ENCODE measurements at regions not wholly inside any gene's neighbourhood (a gene's known extent, or its start where the extent isn't known, plus 50 kb on each side); places are given as distances from the start of the nearest gene placed in this dataset.

DNA sequence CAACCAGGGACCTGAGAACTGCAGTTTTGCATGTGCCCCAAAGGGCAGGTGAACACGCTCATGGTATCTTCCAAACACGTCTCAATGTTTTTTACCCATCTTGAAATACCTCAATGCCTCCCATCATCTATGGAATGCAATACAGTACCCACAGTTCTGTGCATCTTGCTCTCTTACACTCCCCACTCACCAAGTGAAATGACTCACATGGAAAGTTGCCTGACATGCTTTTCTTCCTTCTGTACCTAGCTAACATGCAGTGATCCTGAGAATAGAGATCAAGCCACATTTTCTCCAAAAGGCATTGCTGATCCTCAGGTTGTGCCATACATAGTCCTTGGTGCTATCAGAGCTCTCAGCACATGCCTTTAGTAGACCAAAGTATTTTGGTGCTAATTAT lies 373.9 kb downstream of the GPD2 start:
- no peak overlapping the region for H2AFZ ChIP-seq (ENCODE audit: low read depth, low read length)
- H4K20me1 ChIP-seq (ENCODE audit: insufficient read depth) = no peaks in the 10 kb centered on the region
- H3K27ac ChIP-seq (ENCODE audit: low read length) = no peak overlapping the region
- H3K36me3 ChIP-seq (ENCODE audit: insufficient read depth, low read length) = no peaks in the 10 kb centered on the region
- no peak for TF ChIP-seq POLR2AphosphoS5 (IDR thresholded peaks at IDR 0.05)
- TF ChIP-seq, protein P1, sequence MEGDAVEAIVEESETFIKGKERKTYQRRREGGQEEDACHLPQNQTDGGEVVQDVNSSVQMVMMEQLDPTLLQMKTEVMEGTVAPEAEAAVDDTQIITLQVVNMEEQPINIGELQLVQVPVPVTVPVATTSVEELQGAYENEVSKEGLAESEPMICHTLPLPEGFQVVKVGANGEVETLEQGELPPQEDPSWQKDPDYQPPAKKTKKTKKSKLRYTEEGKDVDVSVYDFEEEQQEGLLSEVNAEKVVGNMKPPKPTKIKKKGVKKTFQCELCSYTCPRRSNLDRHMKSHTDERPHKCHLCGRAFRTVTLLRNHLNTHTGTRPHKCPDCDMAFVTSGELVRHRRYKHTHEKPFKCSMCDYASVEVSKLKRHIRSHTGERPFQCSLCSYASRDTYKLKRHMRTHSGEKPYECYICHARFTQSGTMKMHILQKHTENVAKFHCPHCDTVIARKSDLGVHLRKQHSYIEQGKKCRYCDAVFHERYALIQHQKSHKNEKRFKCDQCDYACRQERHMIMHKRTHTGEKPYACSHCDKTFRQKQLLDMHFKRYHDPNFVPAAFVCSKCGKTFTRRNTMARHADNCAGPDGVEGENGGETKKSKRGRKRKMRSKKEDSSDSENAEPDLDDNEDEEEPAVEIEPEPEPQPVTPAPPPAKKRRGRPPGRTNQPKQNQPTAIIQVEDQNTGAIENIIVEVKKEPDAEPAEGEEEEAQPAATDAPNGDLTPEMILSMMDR (IDR thresholded peaks at IDR 0.05; ENCODE audit: poor library complexity, severe bottlenecking) = no peak
- no peak for TF ChIP-seq SMC3 (conservative IDR thresholded peaks at IDR 0.05; ENCODE audit: poor library complexity)
- TF ChIP-seq, protein P2, sequence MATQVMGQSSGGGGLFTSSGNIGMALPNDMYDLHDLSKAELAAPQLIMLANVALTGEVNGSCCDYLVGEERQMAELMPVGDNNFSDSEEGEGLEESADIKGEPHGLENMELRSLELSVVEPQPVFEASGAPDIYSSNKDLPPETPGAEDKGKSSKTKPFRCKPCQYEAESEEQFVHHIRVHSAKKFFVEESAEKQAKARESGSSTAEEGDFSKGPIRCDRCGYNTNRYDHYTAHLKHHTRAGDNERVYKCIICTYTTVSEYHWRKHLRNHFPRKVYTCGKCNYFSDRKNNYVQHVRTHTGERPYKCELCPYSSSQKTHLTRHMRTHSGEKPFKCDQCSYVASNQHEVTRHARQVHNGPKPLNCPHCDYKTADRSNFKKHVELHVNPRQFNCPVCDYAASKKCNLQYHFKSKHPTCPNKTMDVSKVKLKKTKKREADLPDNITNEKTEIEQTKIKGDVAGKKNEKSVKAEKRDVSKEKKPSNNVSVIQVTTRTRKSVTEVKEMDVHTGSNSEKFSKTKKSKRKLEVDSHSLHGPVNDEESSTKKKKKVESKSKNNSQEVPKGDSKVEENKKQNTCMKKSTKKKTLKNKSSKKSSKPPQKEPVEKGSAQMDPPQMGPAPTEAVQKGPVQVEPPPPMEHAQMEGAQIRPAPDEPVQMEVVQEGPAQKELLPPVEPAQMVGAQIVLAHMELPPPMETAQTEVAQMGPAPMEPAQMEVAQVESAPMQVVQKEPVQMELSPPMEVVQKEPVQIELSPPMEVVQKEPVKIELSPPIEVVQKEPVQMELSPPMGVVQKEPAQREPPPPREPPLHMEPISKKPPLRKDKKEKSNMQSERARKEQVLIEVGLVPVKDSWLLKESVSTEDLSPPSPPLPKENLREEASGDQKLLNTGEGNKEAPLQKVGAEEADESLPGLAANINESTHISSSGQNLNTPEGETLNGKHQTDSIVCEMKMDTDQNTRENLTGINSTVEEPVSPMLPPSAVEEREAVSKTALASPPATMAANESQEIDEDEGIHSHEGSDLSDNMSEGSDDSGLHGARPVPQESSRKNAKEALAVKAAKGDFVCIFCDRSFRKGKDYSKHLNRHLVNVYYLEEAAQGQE (IDR thresholded peaks at IDR 0.05; ENCODE audit: borderline replicate concordance) = no peak
- no peak for TF ChIP-seq EP300 (conservative IDR thresholded peaks at IDR 0.05; ENCODE audit: poor library complexity, severe bottlenecking)
- TF ChIP-seq EZH2 (IDR thresholded peaks at IDR 0.05; ENCODE audit: borderline replicate concordance, insufficient read depth, low read length, poor library complexity, severe bottlenecking) = no peak
- TF ChIP-seq MXI1 (conservative IDR thresholded peaks at IDR 0.05; ENCODE audit: poor library complexity, severe bottlenecking) = no peak
- TF ChIP-seq TAF1 (IDR thresholded peaks at IDR 0.05; ENCODE audit: low read depth) = no peak
- no peak for TF ChIP-seq RAD21 (conservative IDR thresholded peaks at IDR 0.05)
- H3K79me2 ChIP-seq (replicated peaks; ENCODE audit: insufficient read depth, low read length) = no peaks in the 10 kb centered on the region
- H3K27me3 ChIP-seq (ENCODE audit: insufficient read depth, low read depth, low read length) = no peaks in the 10 kb centered on the region
- H3K4me2 ChIP-seq (ENCODE audit: low read length) = no peak overlapping the region
- H3K9me3 ChIP-seq (ENCODE audit: low read length) = no peaks in the 10 kb centered on the region
- no peaks in the 10 kb centered on the region for H3F3A ChIP-seq (ENCODE audit: insufficient read depth, low read length, poor library complexity, severe bottlenecking)
- no peaks in the 10 kb centered on the region for H3K9me2 ChIP-seq (ENCODE audit: insufficient read depth, low read length)
- no peak overlapping the region for H3K9ac ChIP-seq (ENCODE audit: low read length)
- no peak overlapping the region for H3K4me3 ChIP-seq (ENCODE audit: low read length)

DNA sequence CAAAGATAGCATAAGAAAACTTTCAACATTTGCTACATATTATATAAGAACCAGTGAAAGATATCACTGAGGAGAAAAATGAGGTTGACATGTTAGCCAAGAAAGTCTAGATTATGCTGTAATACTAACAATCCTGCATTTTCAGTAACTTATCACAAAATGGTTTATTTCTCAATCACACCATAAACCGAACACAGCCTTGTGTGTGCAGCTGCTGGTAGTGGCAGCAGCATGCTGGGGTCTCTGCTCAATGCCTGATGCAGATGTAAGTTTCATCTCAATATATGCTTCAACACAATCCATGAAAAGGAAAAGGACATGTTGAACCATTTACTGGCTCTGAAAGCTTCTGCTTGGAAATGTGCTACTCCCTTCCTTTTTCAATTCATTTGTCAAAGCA lies 376.3 kb downstream of the GPD2 start:
- TF ChIP-seq, protein P1 (IDR thresholded peaks at IDR 0.05; ENCODE audit: poor library complexity, severe bottlenecking) = no peak
- no peak for TF ChIP-seq EP300 (conservative IDR thresholded peaks at IDR 0.05; ENCODE audit: poor library complexity, severe bottlenecking)
- Histone ChIP-seq H3K27ac (ENCODE audit: low read length) (no peak overlapping the region), H2AFZ (ENCODE audit: low read depth, low read length) (no peak overlapping the region), H3K9ac (ENCODE audit: low read length) (no peak overlapping the region), H3K79me2 (replicated peaks; ENCODE audit: insufficient read depth, low read length) (no peaks in the 10 kb centered on the region), H3K4me2 (ENCODE audit: low read length) (no peak overlapping the region), H3K9me3 (ENCODE audit: low read length) (no peaks in the 10 kb centered on the region), H3F3A (ENCODE audit: insufficient read depth, low read length, poor library complexity, severe bottlenecking) (no peaks in the 10 kb centered on the region), H4K20me1 (ENCODE audit: insufficient read depth) (no peaks in the 10 kb centered on the region), H3K9me2 (ENCODE audit: insufficient read depth, low read length) (no peaks in the 10 kb centered on the region), H3K27me3 (ENCODE audit: insufficient read depth, low read depth, low read length) (no peaks in the 10 kb centered on the region), H3K36me3 (ENCODE audit: insufficient read depth, low read length) (no peaks in the 10 kb centered on the region), H3K4me3 (ENCODE audit: low read length) (no peak overlapping the region)
